ENCODE measurements at regions not wholly inside any gene's neighbourhood (a gene's known extent, or its start where the extent isn't known, plus 50 kb on each side); places are given as distances from the start of the nearest gene placed in this dataset.

- TF ChIP-seq REST (IDR thresholded peaks at IDR 0.05; ENCODE audit: unreplicated experiment) (no peak), CTCF (conservative IDR thresholded peaks at IDR 0.05; ENCODE audit: low read depth in 2 of 2) (no peak), EZH2 (IDR thresholded peaks at IDR 0.05; ENCODE audit: low read depth, unreplicated experiment) (no peak), POLR2AphosphoS5 (IDR thresholded peaks at IDR 0.05; ENCODE audit: low read depth) (no peak), CREB1 (CRISPR knock-in tag; IDR thresholded peaks at IDR 0.05; ENCODE audit: low read depth) (no peak), EZH2phosphoT487 (IDR thresholded peaks at IDR 0.05; ENCODE audit: unreplicated experiment) (no peak)
These were observed 258.4 kb upstream of the CRY1 start for GRCh38 chr12:107351713-107352112.

Data from GM23338 (cell line).